HG02571 (cell line): ENCODE measurements at regions not wholly inside any gene's neighbourhood (a gene's known extent, or its start where the extent isn't known, plus 50 kb on each side); places are given as distances from the start of the nearest gene placed in this dataset.

ENCODE experiments used
- ATAC-seq: cut with Tn5 transposase; IDR thresholded peaks from one replicate; pipeline ENCODE4 v1.9.1; 2021; ENCODE audit warnings: mild to moderate bottlenecking, moderate library complexity; ENCODE audit not compliant: unreplicated experiment

- no peak for ATAC-seq
These were observed 172.0 kb upstream of the LRIG1 start for GRCh38 chr3:66672830-66673229.

GRCh38 chr3:66673293-66673692, 172.5 kb upstream of the LRIG1 start:
- ATAC-seq = no peak

- no peak for ATAC-seq
These were observed 174.5 kb upstream of the LRIG1 start for GRCh38 chr3:66675366-66675765.

- no peak for ATAC-seq
These were observed 191.4 kb upstream of the LRIG1 start for GRCh38 chr3:66692042-66692765.

- ATAC-seq = no peak
These were observed 191.9 kb upstream of the LRIG1 start for GRCh38 chr3:66692766-66693150.

- ATAC-seq = no peak
These were observed 192.7 kb upstream of the LRIG1 start for GRCh38 chr3:66693461-66694031.

- ATAC-seq = no peak
These were observed 201.3 kb upstream of the LRIG1 start for GRCh38 chr3:66702126-66702525.

- no peak for ATAC-seq
These were observed 202.7 kb upstream of the LRIG1 start for GRCh38 chr3:66703501-66703900.

- ATAC-seq = no peak
These were observed 204.3 kb upstream of the LRIG1 start for GRCh38 chr3:66705076-66705475.

GRCh38 chr3:66706890-66707289, 206.1 kb upstream of the LRIG1 start:
- ATAC-seq = no peak

GRCh38 chr3:66709532-66709931, 208.7 kb upstream of the LRIG1 start:
- ATAC-seq = no peak

GRCh38 chr3:66712210-66712609, 211.4 kb upstream of the LRIG1 start:
- no peak for ATAC-seq

GRCh38 chr3:66713921-66714320, 213.1 kb upstream of the LRIG1 start:
- ATAC-seq = no peak

GRCh38 chr3:66715806-66716205, 215.0 kb upstream of the LRIG1 start:
- ATAC-seq = no peak

- no peak for ATAC-seq
These were observed 217.0 kb upstream of the LRIG1 start for GRCh38 chr3:66717806-66718205.

- ATAC-seq = no peak
These were observed 219.1 kb upstream of the LRIG1 start for GRCh38 chr3:66719796-66720356.

GRCh38 chr3:66720508-66720907, 219.7 kb upstream of the LRIG1 start:
- ATAC-seq = no peak

- no peak for ATAC-seq
These were observed 221.9 kb upstream of the LRIG1 start for GRCh38 chr3:66722675-66723074.

GRCh38 chr3:66723231-66723630, 222.4 kb upstream of the LRIG1 start:
- ATAC-seq = no peak

- no peak for ATAC-seq
These were observed 229.0 kb upstream of the LRIG1 start for GRCh38 chr3:66729687-66730393.

GRCh38 chr3:66738625-66739365, 238.0 kb upstream of the LRIG1 start:
- no peak for ATAC-seq
